ENCODE measurements at regions not wholly inside any gene's neighbourhood (a gene's known extent, or its start where the extent isn't known, plus 50 kb on each side); places are given as distances from the start of the nearest gene placed in this dataset.

DNA sequence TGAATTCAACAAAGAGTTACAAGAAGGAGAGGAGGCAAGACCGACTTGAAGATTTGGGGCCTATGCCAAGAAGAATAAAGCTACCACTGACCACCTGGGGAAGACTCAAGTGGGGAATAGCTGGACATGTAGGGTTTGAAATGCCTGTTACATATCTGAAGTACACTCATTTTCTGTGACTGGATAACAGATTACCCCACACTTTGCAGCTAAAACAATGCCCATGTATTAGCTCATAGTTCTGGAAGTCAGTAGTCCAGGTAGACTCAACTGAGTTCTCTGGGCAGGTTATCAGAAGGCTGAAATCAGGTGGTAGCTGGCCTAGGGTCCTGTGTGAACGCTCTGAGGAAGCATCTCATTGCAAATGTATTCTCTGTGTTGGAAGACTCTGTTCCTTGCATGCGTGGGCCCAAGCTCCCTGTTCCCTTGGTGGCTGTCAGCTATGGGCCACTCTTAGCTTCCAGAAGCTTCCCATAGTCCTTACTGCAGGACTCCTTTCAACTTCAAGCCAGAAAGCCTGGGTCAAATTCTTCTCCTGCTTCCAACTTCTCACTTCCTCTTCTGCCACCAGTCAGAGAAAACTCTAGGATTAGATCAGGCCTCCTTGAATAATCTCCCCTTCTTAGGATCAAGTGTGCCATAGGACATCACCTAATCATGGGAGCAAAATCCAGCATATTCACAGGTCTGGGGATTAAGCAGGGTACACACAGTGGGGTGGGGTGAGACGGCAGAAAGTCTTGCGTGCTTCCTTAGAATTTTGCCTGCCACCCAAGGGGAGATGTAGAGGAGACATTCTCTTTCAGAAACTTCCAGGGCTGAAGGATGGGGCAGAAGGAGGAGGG lies 187.8 kb downstream of the SHQ1 start:
- Histone ChIP-seq H3K9me3 (ENCODE audit: control insufficient read depth, low read length) (no peaks in the 10 kb centered on the region), H3K27ac (ENCODE audit: low read depth, low read length) (no peak overlapping the region), H3K27me3 (ENCODE audit: control insufficient read depth, insufficient read depth, low read length, poor library complexity, severe bottlenecking) (no peaks in the 10 kb centered on the region), H3K4me3 (ENCODE audit: low read length) (no peak overlapping the region), H3K4me1 (ENCODE audit: control insufficient read depth, insufficient read depth, low read length) (no peaks in the 10 kb centered on the region), H3K36me3 (ENCODE audit: control insufficient read depth, insufficient read depth, low read length) (no peaks in the 10 kb centered on the region), H3K9ac (ENCODE audit: extremely low read depth, low read length, poor library complexity, severe bottlenecking) (no peak overlapping the region)
- no peak overlapping the region for H3K27ac Mint-ChIP-seq
- no peaks in the 10 kb centered on the region for H3K36me3 Mint-ChIP-seq (ENCODE audit: low read depth)
- peaks cover 11% of the 10 kb centered on the region for H3K4me1 Mint-ChIP-seq
- H3K4me3 Mint-ChIP-seq: no peak overlapping the region
- WGBS, 2 experiments (ENCODE audit: insufficient coverage in 1 of 2, insufficient read length in 1 of 2): 89 to 94% methylated on average over 4 to 5 of the region's 5 CpGs
- peaks cover 2% of the 10 kb centered on the region for H3K27me3 Mint-ChIP-seq (ENCODE audit: insufficient read depth)
- TF ChIP-seq, protein P1, sequence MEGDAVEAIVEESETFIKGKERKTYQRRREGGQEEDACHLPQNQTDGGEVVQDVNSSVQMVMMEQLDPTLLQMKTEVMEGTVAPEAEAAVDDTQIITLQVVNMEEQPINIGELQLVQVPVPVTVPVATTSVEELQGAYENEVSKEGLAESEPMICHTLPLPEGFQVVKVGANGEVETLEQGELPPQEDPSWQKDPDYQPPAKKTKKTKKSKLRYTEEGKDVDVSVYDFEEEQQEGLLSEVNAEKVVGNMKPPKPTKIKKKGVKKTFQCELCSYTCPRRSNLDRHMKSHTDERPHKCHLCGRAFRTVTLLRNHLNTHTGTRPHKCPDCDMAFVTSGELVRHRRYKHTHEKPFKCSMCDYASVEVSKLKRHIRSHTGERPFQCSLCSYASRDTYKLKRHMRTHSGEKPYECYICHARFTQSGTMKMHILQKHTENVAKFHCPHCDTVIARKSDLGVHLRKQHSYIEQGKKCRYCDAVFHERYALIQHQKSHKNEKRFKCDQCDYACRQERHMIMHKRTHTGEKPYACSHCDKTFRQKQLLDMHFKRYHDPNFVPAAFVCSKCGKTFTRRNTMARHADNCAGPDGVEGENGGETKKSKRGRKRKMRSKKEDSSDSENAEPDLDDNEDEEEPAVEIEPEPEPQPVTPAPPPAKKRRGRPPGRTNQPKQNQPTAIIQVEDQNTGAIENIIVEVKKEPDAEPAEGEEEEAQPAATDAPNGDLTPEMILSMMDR (conservative IDR thresholded peaks at IDR 0.05): no peak
- DNase-seq: no peak
- no peaks in the 10 kb centered on the region for H3K9me3 Mint-ChIP-seq

- 67 to 92% methylated on average over 2 to 3 of the region's 3 CpGs for WGBS, 2 experiments (ENCODE audit: insufficient coverage in 1 of 2, insufficient read length in 1 of 2)
- H3K36me3 ChIP-seq (ENCODE audit: control insufficient read depth, insufficient read depth, low read length): no peaks in the 10 kb centered on the region
- DNase-seq: no peak
- Mint-ChIP-seq H3K4me3 (no peak overlapping the region), H3K36me3 (ENCODE audit: low read depth) (no peaks in the 10 kb centered on the region), H3K9me3 (no peaks in the 10 kb centered on the region), H3K27me3 (ENCODE audit: insufficient read depth) (peaks cover 2% of the 10 kb centered on the region), H3K4me1 (peaks cover 15% of the 10 kb centered on the region), H3K27ac (no peak overlapping the region)
- no peak overlapping the region for H3K9ac ChIP-seq (ENCODE audit: extremely low read depth, low read length, poor library complexity, severe bottlenecking)
- H3K9me3 ChIP-seq (ENCODE audit: control insufficient read depth, low read length): no peaks in the 10 kb centered on the region
- H3K4me1 ChIP-seq (ENCODE audit: control insufficient read depth, insufficient read depth, low read length): no peaks in the 10 kb centered on the region
- no peak overlapping the region for H3K4me3 ChIP-seq (ENCODE audit: low read length)
- TF ChIP-seq, protein P1 (conservative IDR thresholded peaks at IDR 0.05): no peak
- no peak overlapping the region for H3K27ac ChIP-seq (ENCODE audit: low read depth, low read length)
- H3K27me3 ChIP-seq (ENCODE audit: control insufficient read depth, insufficient read depth, low read length, poor library complexity, severe bottlenecking): no peaks in the 10 kb centered on the region
These were observed 188.6 kb downstream of the SHQ1 start for GRCh38 chr3:72659596-72659995.

DNA sequence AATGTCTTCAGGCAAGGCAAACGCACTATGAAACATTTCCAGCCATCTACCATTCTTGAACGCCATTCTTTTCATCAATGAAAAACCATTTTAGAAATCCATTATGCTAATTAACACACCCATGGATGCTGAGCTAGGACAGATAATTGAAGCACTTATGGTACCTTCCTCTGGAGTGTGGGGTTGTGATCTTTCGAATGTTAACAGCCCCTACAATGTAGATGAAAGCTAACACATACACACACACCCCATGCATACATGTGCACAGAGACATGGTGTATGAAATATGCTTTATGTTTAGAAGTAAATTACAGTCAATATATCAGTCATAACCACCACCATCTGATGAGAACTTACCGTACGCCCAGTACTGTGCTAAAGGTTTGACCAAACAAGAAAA lies 189.1 kb downstream of the SHQ1 start:
- H3K9ac ChIP-seq (ENCODE audit: extremely low read depth, low read length, poor library complexity, severe bottlenecking): no peak overlapping the region
- peaks cover 2% of the 10 kb centered on the region for H3K27me3 Mint-ChIP-seq (ENCODE audit: insufficient read depth)
- no peak for DNase-seq

More for the DNA sequence above, 189.1 kb downstream of the SHQ1 start:
- H3K4me3 ChIP-seq (ENCODE audit: low read length): no peak overlapping the region
- Mint-ChIP-seq H3K4me3 (no peak overlapping the region), H3K27ac (no peak overlapping the region), H3K36me3 (ENCODE audit: low read depth) (no peaks in the 10 kb centered on the region), H3K4me1 (peaks cover 15% of the 10 kb centered on the region), H3K9me3 (no peaks in the 10 kb centered on the region)
- H3K36me3 ChIP-seq (ENCODE audit: control insufficient read depth, insufficient read depth, low read length): no peaks in the 10 kb centered on the region
- no peaks in the 10 kb centered on the region for H3K4me1 ChIP-seq (ENCODE audit: control insufficient read depth, insufficient read depth, low read length)
- WGBS, 2 experiments (ENCODE audit: insufficient coverage in 1 of 2, insufficient read length in 1 of 2): 90 to 100% methylated on average over 2 to 4 of the region's 5 CpGs
- no peak overlapping the region for H3K27ac ChIP-seq (ENCODE audit: low read depth, low read length)
- no peaks in the 10 kb centered on the region for H3K27me3 ChIP-seq (ENCODE audit: control insufficient read depth, insufficient read depth, low read length, poor library complexity, severe bottlenecking)
- no peaks in the 10 kb centered on the region for H3K9me3 ChIP-seq (ENCODE audit: control insufficient read depth, low read length)
- TF ChIP-seq, protein P1 (conservative IDR thresholded peaks at IDR 0.05): no peak
